OCI-LY7 (cell line): ENCODE measurements at regions not wholly inside any gene's neighbourhood (a gene's known extent, or its start where the extent isn't known, plus 50 kb on each side); places are given as distances from the start of the nearest gene placed in this dataset.

Experiments
- CTCF ChIP-seq: fragments of 200-600 bp; sonication (generic); conservative IDR thresholded peaks from 2 replicates; pipeline ENCODE4 v1.5.1; 2014; ENCODE audit warnings: mild to moderate bottlenecking, antibody characterized with exemption, low read length, moderate library complexity, mixed read lengths
- EZH2phosphoT487 ChIP-seq: fragments of 200-600 bp; sonication (generic); IDR thresholded peaks from 2 replicates; pipeline ENCODE4 v1.6.1; 2018; ENCODE audit warnings: low read depth, borderline replicate concordance, mild to moderate bottlenecking, mixed run types, antibody characterized with exemption, low read length, moderate library complexity, mixed read lengths

- TF ChIP-seq CTCF = no peak
- no peak for TF ChIP-seq EZH2phosphoT487
Observed at GRCh38 chr3:178086144-178086825, 450.0 kb upstream of the KCNMB2 start.
